ENCODE measurements at regions not wholly inside any gene's neighbourhood (a gene's known extent, or its start where the extent isn't known, plus 50 kb on each side); places are given as distances from the start of the nearest gene placed in this dataset.
"Not testable (repeated sequence)": the region's sequence is repeated elsewhere in the genome, so short reads cannot be mapped to it uniquely, and the experiment has no call there.

- DNase-seq (ENCODE audit: low read depth): no peak
Observed at GRCh38 chr7:114364151-114364550, 50.5 kb upstream of the FOXP2 start.

- DNase-seq (ENCODE audit: low read depth): no peak
Observed at GRCh38 chr7:114363292-114363691, 51.3 kb upstream of the FOXP2 start.

GRCh38 chr7:114358911-114359310, 55.7 kb upstream of the FOXP2 start:
- DNase-seq (ENCODE audit: low read depth): no peak

GRCh38 chr7:114356133-114356532, 58.5 kb upstream of the FOXP2 start:
- DNase-seq (ENCODE audit: low read depth): no peak

DNA sequence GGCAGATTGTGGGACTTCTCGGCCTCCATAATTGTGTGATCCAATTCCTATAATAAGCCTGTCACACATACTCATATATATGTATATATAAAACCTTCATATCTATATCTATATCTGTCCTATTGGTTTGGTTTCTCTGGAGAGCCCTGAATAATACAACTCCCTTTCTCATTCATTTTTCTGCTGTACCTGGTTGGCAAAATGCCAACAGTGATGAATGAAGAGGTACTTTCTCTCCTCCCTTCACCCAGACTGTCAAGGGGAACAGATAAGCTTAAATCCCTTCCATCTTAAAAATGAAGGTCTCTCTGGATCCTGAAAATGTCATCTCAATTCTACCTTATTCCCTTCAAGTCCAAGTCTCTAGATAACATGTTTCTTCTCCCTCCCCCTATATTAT, 60.3 kb upstream of the FOXP2 start:
- DNase-seq (ENCODE audit: low read depth): no peak

DNA sequence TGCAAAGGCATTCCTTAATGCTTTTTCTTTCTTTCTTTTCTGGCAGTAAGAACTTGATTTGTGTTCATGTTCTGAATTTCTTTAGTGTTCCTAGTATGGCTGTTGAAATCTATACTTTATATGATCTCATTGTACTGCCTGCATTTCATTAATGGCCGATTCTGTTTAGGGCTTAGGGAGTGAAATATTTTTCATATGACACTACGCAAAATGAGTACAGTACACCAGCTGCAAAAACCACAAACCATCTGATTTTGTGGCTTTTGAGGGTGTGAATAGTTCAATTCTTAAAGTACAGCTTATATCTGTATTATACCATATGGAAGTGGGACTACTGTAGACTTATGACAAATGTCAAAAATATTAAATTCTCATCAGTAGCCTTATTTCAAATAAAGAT, 69.1 kb upstream of the FOXP2 start:
- DNase-seq (ENCODE audit: low read depth): no peak

GRCh38 chr7:114343949-114344708, 70.5 kb upstream of the FOXP2 start:
- no peak for DNase-seq (ENCODE audit: low read depth)

DNA sequence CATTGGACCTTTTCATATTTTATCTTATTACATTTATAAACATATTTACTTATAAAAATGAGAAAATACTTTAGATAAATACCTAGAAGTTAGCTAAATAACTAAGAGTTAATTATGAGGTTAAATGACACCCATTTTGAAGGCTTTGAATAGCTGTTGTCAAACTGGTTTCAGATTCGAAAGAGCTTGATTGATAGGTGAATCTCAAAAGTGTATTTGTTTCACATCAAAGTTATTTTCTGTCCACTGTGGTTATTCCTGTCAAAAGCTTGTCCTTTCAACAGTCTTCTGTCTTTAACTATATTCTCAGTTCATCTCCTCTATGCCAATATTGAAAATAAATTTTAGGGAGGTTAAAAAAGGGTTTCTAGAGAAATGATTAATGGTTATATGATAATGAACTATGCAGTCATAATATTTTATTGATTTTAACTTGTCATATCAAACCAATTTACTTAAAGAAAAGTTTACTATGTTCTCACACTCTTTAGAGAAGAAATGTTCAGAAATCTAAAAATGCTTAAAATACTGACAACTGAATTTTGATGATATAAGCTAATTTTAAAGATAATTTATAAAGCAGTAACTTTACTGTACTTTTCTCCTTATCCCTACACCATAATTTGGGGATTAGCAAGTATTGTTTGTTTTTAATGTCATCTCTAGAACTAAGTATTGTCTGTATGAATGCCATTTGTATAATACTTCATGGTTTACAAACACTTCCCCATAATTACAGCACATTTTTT, 72.0 kb upstream of the FOXP2 start:
- DNase-seq (ENCODE audit: low read depth): no peak

- no peak for DNase-seq (ENCODE audit: low read depth)
Observed at GRCh38 chr7:114341648-114342047, 73.0 kb upstream of the FOXP2 start.

DNA sequence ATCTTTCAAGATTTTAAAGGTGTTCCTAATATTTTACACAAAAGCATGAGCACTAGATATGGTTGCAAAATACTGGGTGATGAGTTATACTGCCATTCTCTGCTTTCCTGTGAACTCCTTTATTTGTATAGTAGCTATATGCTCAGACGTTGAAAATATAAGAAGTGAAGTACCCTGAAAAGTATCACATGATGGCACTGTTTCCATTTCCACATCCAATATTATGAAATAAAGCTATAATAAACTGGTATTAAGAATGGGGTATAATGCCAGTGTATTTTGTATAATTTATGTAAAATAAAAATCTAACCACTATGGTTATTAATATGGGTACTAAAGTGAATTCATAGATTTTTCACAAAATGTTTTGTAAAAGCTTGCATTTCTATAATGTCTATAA, 79.6 kb upstream of the FOXP2 start:
- DNase-seq (ENCODE audit: low read depth): no peak

- DNase-seq (ENCODE audit: low read depth): not testable (repeated sequence)
Observed at GRCh38 chr7:114329458-114329857, 85.2 kb upstream of the FOXP2 start.

- DNase-seq (ENCODE audit: low read depth): no peak
Observed at GRCh38 chr7:114317450-114318098, 97.0 kb upstream of the FOXP2 start.

DNA sequence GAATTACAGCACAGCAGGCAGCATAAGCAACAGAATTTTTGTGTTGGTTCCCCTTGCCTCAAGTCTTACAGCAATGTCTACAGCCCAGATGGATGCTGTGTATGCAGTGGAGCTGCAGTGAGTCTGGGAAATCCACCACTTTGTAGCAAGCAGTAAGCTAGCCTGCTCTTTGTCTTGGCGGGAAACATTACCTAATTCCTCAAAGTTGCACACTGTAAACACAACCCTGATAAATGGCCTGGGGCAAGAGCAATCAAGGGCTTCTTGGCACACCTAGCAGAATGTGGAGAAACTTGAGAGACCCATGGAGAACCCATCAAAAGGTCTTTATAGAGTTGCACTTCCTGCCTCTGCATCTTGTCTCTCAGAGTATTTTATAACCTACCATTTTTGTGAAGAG, 102.0 kb upstream of the FOXP2 start:
- no peak for DNase-seq (ENCODE audit: low read depth)

DNA sequence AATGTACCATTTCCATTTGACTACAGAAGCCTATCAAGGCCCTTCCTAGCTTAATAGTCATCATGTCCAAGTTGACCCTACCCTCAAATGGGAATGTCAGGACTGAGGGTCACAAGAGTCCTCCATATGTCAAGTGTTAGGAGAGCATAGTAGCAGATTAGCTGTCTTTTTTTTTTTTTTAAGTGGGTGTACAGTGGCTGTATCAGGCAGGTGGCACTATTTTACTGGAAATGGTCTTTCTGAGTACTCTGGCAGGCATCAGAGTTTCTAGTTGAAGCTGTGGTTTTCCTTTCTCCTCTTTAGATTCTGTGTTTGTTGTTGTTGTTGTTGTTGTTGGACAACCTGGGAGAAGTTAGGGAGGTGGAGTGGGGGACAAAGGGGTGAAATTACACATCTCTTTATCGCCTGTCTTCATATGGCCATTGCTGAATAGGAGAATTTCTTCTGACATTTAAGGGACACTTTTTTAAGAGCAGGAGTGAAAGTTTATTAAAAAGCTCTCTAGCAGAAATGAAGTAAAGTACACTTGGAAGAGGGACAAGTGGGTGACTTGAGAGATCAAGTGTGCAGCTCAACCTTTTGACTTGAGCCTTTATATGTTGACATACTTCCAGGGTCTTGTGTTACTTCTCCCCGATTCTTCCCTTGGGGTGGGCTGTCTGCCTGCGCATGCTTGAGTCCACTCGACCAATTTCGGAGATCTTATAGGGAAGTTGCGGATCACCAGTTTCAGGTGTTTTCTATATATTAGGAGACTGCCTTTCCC, 104.1 kb upstream of the FOXP2 start:
- DNase-seq (ENCODE audit: low read depth): no peak

GRCh38 chr7:114309729-114310128, 104.9 kb upstream of the FOXP2 start:
- DNase-seq (ENCODE audit: low read depth): no peak

DNA sequence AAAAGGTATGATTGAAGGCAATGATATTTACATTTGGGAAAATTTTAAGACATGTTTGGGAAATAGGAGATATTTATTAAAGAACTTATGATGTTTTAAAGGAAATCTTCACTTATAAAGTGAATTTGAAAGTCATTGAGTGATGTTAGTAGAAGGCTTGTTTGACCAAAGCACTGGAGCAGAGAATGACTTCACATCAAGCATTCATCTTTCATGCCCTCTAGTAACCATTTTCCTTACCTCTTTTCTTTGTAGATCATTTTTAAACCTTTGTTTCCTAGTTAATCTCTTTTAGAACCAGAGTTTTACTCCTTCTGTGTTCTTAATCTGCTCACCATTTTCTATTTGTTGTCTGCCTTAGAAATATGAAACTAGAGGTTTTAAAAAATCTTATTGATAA, 111.3 kb upstream of the FOXP2 start:
- DNase-seq (ENCODE audit: low read depth): no peak

GRCh38 chr7:114302858-114303257, 111.8 kb upstream of the FOXP2 start:
- no peak for DNase-seq (ENCODE audit: low read depth)

- DNase-seq (ENCODE audit: low read depth): no peak
Observed at GRCh38 chr7:114298011-114298410, 116.6 kb upstream of the FOXP2 start.

DNA sequence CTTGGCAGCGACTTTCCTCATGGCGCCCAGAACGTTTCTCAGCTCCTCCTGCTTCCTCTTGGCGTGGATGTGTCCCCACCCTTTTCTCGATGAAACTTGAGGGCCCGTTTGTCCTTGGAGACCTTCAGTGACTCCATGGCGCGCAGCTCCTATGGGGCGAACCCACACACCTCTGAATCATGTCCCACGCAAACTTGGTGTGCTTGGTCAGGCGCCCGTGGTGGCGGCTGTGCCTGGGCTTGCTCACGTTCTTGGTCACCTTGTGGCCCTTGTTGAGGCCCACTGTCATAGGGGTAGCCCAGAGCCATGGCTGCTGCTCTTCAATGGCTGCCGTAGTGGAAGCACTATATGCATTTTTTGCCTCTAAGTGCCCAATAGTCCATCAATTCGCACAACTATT, 117.5 kb upstream of the FOXP2 start:
- DNase-seq (ENCODE audit: low read depth): no peak

DNA sequence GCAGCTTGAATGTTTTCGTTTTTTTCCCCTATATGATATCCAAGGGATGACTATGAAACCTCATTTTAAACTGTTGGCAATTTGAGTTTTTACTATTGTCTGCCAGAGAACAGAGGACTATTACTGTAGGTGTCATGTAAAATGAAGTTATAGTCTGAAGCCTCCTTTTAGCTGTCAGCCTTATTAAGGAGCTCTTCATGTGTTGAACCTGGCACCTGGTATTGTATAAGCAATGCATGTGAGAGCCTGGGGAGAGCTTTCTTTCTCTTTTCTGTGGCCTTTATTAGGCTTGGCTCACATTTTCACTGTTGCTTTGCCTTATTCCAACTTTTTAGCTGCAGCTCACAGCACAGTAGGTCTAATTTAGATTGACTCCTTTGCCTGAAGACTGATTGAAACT, 119.1 kb upstream of the FOXP2 start:
- DNase-seq (ENCODE audit: low read depth): no peak

DNA sequence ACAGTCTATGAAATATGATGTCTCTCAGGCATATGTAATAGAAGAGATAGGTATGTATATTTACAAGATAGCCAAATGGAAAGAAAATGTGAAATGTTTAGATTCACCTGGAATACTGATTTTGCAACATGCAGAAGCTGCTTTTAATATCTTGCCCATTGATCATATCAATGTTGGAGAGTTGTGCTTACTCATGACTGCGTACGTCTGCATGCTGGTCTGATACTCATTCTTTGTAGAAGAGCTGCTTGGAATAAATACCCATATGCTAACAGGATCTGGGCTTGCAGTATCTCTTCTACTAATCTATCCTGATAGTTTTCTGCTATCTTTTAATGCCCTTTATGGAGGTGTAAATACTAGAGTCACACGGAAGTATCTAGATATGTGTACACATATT, 120.6 kb upstream of the FOXP2 start:
- DNase-seq (ENCODE audit: low read depth): no peak

GRCh38 chr7:114293289-114294012, 121.2 kb upstream of the FOXP2 start:
- no peak for DNase-seq (ENCODE audit: low read depth)

All from GM04504 (cell line).